WTC11 (cell line): ENCODE measurements at regions not wholly inside any gene's neighbourhood (a gene's known extent, or its start where the extent isn't known, plus 50 kb on each side); places are given as distances from the start of the nearest gene placed in this dataset.

ENCODE experiments used
- ATAC-seq: fragments of 200-7000 bp; cut with Tn5 transposase; 2 replicates; pipeline ENCODE4 v1.10.0; 2021; ENCODE audit warnings: mild to moderate bottlenecking, moderate library complexity
- CTCF ChIA-PET: fragments of 300-600 bp; sonication (Branson Sonifier 250); formaldehyde crosslinking; loops from one replicate; lab custom pipeline; 2021; ENCODE audit warnings: antibody characterized with exemption; lab: Charles Lee
- POLR2A ChIA-PET: fragments of 350-600 bp; sonication (Branson Sonifier 250); formaldehyde crosslinking; loops from one replicate; lab custom pipeline; 2021; ENCODE audit warnings: antibody characterized with exemption; lab: Charles Lee
- DNase-seq: peaks from one replicate; pipeline ENCODE4 v3.0.0; 2021; ENCODE audit warnings: low spot score
- H3K27ac Mint-ChIP-seq: 2 replicates; pipeline ENCODE4 v1.8.0; 2021; ENCODE audit warnings: mixed read lengths
- H3K27me3 Mint-ChIP-seq: 2 replicates; pipeline ENCODE4 v1.8.0; 2021; ENCODE audit warnings: low read depth, mild to moderate bottlenecking, moderate library complexity, mixed read lengths
- H3K36me3 Mint-ChIP-seq: 2 replicates; pipeline ENCODE4 v1.8.0; 2021; ENCODE audit warnings: mixed read lengths
- H3K4me1 Mint-ChIP-seq: 2 replicates; pipeline ENCODE4 v1.8.0; 2022; ENCODE audit warnings: mixed read lengths
- H3K4me3 Mint-ChIP-seq: 2 replicates; pipeline ENCODE4 v1.8.0; 2021; ENCODE audit warnings: mild to moderate bottlenecking, moderate library complexity, mixed read lengths
- H3K9me3 Mint-ChIP-seq: 2 replicates; pipeline ENCODE4 v1.8.0; 2021; ENCODE audit warnings: mixed read lengths
- ARID4B ChIP-seq: sonication (generic); formaldehyde crosslinking; IDR thresholded peaks from 2 replicates; pipeline ENCODE4 v1.8.0; 2023; ENCODE audit warnings: missing genetic modification reagents, mild to moderate bottlenecking, borderline replicate concordance
- ATF6 ChIP-seq: sonication (generic); formaldehyde crosslinking; IDR thresholded peaks from 2 replicates; pipeline ENCODE4 v1.8.1; 2023; ENCODE audit warnings: mild to moderate bottlenecking, missing genetic modification reagents
- E2F1 ChIP-seq: sonication (generic); formaldehyde crosslinking; IDR thresholded peaks from 2 replicates; pipeline ENCODE4 v1.8.0; 2022; ENCODE audit warnings: mild to moderate bottlenecking, missing genetic modification reagents
- ELF4 ChIP-seq: sonication (generic); formaldehyde crosslinking; IDR thresholded peaks from 2 replicates; pipeline ENCODE4 v1.8.1; 2022; ENCODE audit warnings: low read depth, mild to moderate bottlenecking, moderate library complexity, missing genetic modification reagents
- FOXK1 ChIP-seq: sonication (generic); formaldehyde crosslinking; IDR thresholded peaks from 2 replicates; pipeline ENCODE4 v1.8.0; 2022; ENCODE audit warnings: mild to moderate bottlenecking, moderate library complexity, missing genetic modification reagents
- KAT7 ChIP-seq: sonication (generic); formaldehyde crosslinking; IDR thresholded peaks from 2 replicates; pipeline ENCODE4 v1.8.1; 2023; ENCODE audit warnings: missing genetic modification reagents, mild to moderate bottlenecking, borderline replicate concordance
- NFATC4 ChIP-seq: fragments of 250-450 bp; sonication (Bioruptor Pico); IDR thresholded peaks from 2 replicates; pipeline ENCODE4 v1.9.0; 2021; ENCODE audit warnings: mild to moderate bottlenecking
- NR1H2 ChIP-seq: sonication (generic); formaldehyde crosslinking; IDR thresholded peaks from 2 replicates; pipeline ENCODE4 v1.9.0; 2021; ENCODE audit warnings: mild to moderate bottlenecking, moderate library complexity, missing genetic modification reagents
- SMAD3 ChIP-seq: sonication (generic); formaldehyde crosslinking; IDR thresholded peaks from 2 replicates; pipeline ENCODE4 v1.8.0; 2022; ENCODE audit warnings: missing genetic modification reagents, mild to moderate bottlenecking, borderline replicate concordance
- TEAD1 ChIP-seq: sonication (generic); formaldehyde crosslinking; IDR thresholded peaks from 2 replicates; pipeline ENCODE4 v1.8.0; 2022; ENCODE audit warnings: mild to moderate bottlenecking, missing genetic modification reagents
- TEAD4 ChIP-seq: sonication (generic); formaldehyde crosslinking; IDR thresholded peaks from 2 replicates; pipeline ENCODE4 v1.8.0; 2022; ENCODE audit warnings: mild to moderate bottlenecking, missing genetic modification reagents
- TP53 ChIP-seq: sonication (generic); formaldehyde crosslinking; IDR thresholded peaks from 2 replicates; pipeline ENCODE4 v1.8.1; 2023; ENCODE audit warnings: mild to moderate bottlenecking, missing genetic modification reagents
- ZNF121 ChIP-seq: sonication (generic); formaldehyde crosslinking; IDR thresholded peaks from 2 replicates; pipeline ENCODE4 v1.8.0; 2023; ENCODE audit warnings: missing genetic modification reagents
- ZNF512 ChIP-seq: sonication (generic); formaldehyde crosslinking; IDR thresholded peaks from 2 replicates; pipeline ENCODE4 v1.8.1; 2022; ENCODE audit warnings: missing genetic modification reagents, borderline replicate concordance
- ZNF671 ChIP-seq: fragments of 250-450 bp; sonication (Bioruptor Pico); IDR thresholded peaks from 2 replicates; pipeline ENCODE4 v1.8.0; 2021; ENCODE audit warnings: mild to moderate bottlenecking
- TF ChIP-seq, protein P1 (sequence below): sonication (generic); formaldehyde crosslinking; IDR thresholded peaks from 2 replicates; pipeline ENCODE4 v1.8.1; 2022; ENCODE audit warnings: mild to moderate bottlenecking, missing genetic modification reagents, moderate library complexity, borderline replicate concordance
- TF ChIP-seq, protein P2 (sequence below): sonication (generic); formaldehyde crosslinking; conservative IDR thresholded peaks from 2 replicates; pipeline ENCODE4 v1.8.1; 2023; ENCODE audit warnings: mild to moderate bottlenecking, low read depth, missing genetic modification reagents, moderate library complexity
- TF ChIP-seq, protein P3 (sequence below): fragments of 250-450 bp; sonication (Bioruptor Pico); IDR thresholded peaks from 2 replicates; pipeline ENCODE4 v1.9.0; 2021; ENCODE audit warnings: mild to moderate bottlenecking

GRCh38 chr3:77825001-77825827 lies 785.3 kb downstream of the ROBO2 start:
- TF ChIP-seq E2F1 (CRISPR knock-in tag) (no peak), ARID4B (CRISPR knock-in tag) (no peak), ZNF121 (CRISPR knock-in tag) (no peak), TEAD1 (CRISPR knock-in tag) (no peak), FOXK1 (CRISPR knock-in tag) (no peak), KAT7 (CRISPR knock-in tag) (no peak), TEAD4 (CRISPR knock-in tag) (no peak), TP53 (CRISPR knock-in tag) (no peak), ZNF671 (CRISPR knock-in tag) (no peak)
- TF ChIP-seq, protein P1, sequence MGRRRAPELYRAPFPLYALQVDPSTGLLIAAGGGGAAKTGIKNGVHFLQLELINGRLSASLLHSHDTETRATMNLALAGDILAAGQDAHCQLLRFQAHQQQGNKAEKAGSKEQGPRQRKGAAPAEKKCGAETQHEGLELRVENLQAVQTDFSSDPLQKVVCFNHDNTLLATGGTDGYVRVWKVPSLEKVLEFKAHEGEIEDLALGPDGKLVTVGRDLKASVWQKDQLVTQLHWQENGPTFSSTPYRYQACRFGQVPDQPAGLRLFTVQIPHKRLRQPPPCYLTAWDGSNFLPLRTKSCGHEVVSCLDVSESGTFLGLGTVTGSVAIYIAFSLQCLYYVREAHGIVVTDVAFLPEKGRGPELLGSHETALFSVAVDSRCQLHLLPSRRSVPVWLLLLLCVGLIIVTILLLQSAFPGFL (CRISPR knock-in tag): no peak
- TF ChIP-seq, protein P2, sequence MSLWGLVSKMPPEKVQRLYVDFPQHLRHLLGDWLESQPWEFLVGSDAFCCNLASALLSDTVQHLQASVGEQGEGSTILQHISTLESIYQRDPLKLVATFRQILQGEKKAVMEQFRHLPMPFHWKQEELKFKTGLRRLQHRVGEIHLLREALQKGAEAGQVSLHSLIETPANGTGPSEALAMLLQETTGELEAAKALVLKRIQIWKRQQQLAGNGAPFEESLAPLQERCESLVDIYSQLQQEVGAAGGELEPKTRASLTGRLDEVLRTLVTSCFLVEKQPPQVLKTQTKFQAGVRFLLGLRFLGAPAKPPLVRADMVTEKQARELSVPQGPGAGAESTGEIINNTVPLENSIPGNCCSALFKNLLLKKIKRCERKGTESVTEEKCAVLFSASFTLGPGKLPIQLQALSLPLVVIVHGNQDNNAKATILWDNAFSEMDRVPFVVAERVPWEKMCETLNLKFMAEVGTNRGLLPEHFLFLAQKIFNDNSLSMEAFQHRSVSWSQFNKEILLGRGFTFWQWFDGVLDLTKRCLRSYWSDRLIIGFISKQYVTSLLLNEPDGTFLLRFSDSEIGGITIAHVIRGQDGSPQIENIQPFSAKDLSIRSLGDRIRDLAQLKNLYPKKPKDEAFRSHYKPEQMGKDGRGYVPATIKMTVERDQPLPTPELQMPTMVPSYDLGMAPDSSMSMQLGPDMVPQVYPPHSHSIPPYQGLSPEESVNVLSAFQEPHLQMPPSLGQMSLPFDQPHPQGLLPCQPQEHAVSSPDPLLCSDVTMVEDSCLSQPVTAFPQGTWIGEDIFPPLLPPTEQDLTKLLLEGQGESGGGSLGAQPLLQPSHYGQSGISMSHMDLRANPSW: no peak
- Mint-ChIP-seq H3K27me3 (no peaks in the 10 kb centered on the region), H3K36me3 (peaks cover 3% of the 10 kb centered on the region; the same call in 1 of the 2 replicates), H3K9me3 (peaks cover 28% of the 10 kb centered on the region), H3K4me1 (peaks cover 3% of the 10 kb centered on the region), H3K27ac (no peak overlapping the region), H3K4me3 (no peak overlapping the region)
- DNase-seq (no peak), ATAC-seq (no peak)
- ChIA-PET CTCF (interaction anchor here (1.0 kb wide), 1 partner anchor 10 kb away, joined by 3 read pairs; no protein-coding TSS in a partner anchor), POLR2A (no interaction called here)

- ATAC-seq (no peak), DNase-seq (no peak)
- Mint-ChIP-seq H3K36me3 (peaks cover 14% of the 10 kb centered on the region), H3K4me1 (peaks cover 30% of the 10 kb centered on the region), H3K9me3 (peaks cover 15% of the 10 kb centered on the region), H3K27me3 (no peaks in the 10 kb centered on the region), H3K27ac (no peak overlapping the region), H3K4me3 (no peak overlapping the region)
- POLR2A ChIA-PET: no interaction called here
- CTCF ChIA-PET: no interaction called here
- TF ChIP-seq NFATC4 (no peak), NR1H2 (CRISPR knock-in tag) (no peak), ZNF512 (CRISPR knock-in tag) (no peak), SMAD3 (CRISPR knock-in tag) (no peak), FOXK1 (CRISPR knock-in tag) (no peak), ATF6 (CRISPR knock-in tag) (no peak), ELF4 (no peak)
- TF ChIP-seq, protein P3, sequence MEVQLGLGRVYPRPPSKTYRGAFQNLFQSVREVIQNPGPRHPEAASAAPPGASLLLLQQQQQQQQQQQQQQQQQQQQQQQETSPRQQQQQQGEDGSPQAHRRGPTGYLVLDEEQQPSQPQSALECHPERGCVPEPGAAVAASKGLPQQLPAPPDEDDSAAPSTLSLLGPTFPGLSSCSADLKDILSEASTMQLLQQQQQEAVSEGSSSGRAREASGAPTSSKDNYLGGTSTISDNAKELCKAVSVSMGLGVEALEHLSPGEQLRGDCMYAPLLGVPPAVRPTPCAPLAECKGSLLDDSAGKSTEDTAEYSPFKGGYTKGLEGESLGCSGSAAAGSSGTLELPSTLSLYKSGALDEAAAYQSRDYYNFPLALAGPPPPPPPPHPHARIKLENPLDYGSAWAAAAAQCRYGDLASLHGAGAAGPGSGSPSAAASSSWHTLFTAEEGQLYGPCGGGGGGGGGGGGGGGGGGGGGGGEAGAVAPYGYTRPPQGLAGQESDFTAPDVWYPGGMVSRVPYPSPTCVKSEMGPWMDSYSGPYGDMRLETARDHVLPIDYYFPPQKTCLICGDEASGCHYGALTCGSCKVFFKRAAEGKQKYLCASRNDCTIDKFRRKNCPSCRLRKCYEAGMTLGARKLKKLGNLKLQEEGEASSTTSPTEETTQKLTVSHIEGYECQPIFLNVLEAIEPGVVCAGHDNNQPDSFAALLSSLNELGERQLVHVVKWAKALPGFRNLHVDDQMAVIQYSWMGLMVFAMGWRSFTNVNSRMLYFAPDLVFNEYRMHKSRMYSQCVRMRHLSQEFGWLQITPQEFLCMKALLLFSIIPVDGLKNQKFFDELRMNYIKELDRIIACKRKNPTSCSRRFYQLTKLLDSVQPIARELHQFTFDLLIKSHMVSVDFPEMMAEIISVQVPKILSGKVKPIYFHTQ (CRISPR knock-in tag): no peak
These were observed 796.0 kb downstream of the ROBO2 start for GRCh38 chr3:77835921-77836320.
